Nephron progenitor cell (in vitro differentiated cells): ENCODE measurements at regions not wholly inside any gene's neighbourhood (a gene's known extent, or its start where the extent isn't known, plus 50 kb on each side); places are given as distances from the start of the nearest gene placed in this dataset.

Experiments
- DNase-seq: peaks from one replicate; pipeline ENCODE4 v3.0.0; 2021
- H3K27ac Mint-ChIP-seq: 2 replicates; pipeline ENCODE4 v1.8.0; 2021; ENCODE audit warnings: mild to moderate bottlenecking, moderate library complexity, mixed read lengths
- H3K27me3 Mint-ChIP-seq: 2 replicates; pipeline ENCODE4 v1.8.0; 2021; ENCODE audit warnings: mild to moderate bottlenecking, low read depth, mixed read lengths; ENCODE audit not compliant: poor library complexity
- H3K36me3 Mint-ChIP-seq: 2 replicates; pipeline ENCODE4 v1.8.0; 2021; ENCODE audit warnings: low read depth, mixed read lengths
- H3K4me1 Mint-ChIP-seq: 2 replicates; pipeline ENCODE4 v1.8.0; 2021; ENCODE audit warnings: mixed read lengths
- H3K4me3 Mint-ChIP-seq: 2 replicates; pipeline ENCODE4 v1.8.0; 2021; ENCODE audit warnings: mild to moderate bottlenecking, moderate library complexity, mixed read lengths
- H3K9me3 Mint-ChIP-seq: 2 replicates; pipeline ENCODE4 v1.8.0; 2021; ENCODE audit warnings: mild to moderate bottlenecking, moderate library complexity, mixed read lengths
- TF ChIP-seq, protein P1 (sequence below): fragments of 200-600 bp; sonication (generic); IDR thresholded peaks from 2 replicates; pipeline ENCODE4 v1.5.0; 2021; ENCODE audit warnings: antibody characterized with exemption

DNA sequence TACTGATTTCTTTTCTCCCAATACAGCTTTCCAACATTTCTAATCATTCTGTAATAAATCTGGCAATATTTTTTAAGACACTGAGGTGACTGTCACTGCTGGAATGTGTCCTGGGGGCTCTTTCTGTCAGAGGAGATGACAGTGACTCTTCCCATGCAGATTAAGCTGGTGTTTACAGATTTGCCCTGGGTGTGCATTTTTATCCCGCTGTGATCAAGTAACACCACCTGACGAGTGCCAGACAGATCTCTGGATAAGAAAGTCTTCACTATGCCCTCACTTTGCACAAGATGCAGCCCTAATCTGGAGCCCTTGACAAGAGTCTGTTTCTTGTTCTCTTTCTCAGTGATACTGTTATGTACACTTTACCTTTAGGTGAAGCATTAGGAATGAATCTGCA lies 477.7 kb downstream of the ZIC1 start:
- TF ChIP-seq, protein P1, sequence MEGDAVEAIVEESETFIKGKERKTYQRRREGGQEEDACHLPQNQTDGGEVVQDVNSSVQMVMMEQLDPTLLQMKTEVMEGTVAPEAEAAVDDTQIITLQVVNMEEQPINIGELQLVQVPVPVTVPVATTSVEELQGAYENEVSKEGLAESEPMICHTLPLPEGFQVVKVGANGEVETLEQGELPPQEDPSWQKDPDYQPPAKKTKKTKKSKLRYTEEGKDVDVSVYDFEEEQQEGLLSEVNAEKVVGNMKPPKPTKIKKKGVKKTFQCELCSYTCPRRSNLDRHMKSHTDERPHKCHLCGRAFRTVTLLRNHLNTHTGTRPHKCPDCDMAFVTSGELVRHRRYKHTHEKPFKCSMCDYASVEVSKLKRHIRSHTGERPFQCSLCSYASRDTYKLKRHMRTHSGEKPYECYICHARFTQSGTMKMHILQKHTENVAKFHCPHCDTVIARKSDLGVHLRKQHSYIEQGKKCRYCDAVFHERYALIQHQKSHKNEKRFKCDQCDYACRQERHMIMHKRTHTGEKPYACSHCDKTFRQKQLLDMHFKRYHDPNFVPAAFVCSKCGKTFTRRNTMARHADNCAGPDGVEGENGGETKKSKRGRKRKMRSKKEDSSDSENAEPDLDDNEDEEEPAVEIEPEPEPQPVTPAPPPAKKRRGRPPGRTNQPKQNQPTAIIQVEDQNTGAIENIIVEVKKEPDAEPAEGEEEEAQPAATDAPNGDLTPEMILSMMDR = no peak
- Mint-ChIP-seq H3K27ac (no peak overlapping the region), H3K4me1 (no peaks in the 10 kb centered on the region), H3K27me3 (peaks cover 3% of the 10 kb centered on the region), H3K9me3 (peaks cover 33% of the 10 kb centered on the region), H3K36me3 (peaks cover 5% of the 10 kb centered on the region), H3K4me3 (no peak overlapping the region)
- no peak for DNase-seq

DNA sequence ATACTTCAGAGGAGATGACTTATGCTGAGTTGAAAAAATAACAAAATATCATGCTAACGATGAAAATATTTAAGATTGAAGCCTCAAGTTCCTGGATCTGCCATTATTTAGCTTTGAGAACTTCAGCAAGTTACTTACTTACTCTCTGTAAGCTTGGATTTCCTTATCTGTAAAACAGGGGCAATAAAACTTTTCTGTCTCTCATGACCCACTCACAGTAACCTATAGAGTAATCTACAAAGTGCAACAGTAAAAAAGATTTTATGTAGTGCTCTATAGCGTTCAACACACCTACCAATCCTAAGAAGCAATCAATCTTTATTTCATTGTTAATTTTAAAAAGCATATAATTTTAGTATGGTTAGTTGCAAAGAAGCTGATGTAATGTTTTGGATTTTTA lies 478.6 kb downstream of the ZIC1 start:
- Mint-ChIP-seq H3K36me3 (peaks cover 5% of the 10 kb centered on the region), H3K4me1 (no peaks in the 10 kb centered on the region), H3K27me3 (peaks cover 3% of the 10 kb centered on the region), H3K9me3 (peaks cover 24% of the 10 kb centered on the region), H3K27ac (no peak overlapping the region), H3K4me3 (no peak overlapping the region)
- DNase-seq = no peak
- TF ChIP-seq, protein P1 = no peak

DNA sequence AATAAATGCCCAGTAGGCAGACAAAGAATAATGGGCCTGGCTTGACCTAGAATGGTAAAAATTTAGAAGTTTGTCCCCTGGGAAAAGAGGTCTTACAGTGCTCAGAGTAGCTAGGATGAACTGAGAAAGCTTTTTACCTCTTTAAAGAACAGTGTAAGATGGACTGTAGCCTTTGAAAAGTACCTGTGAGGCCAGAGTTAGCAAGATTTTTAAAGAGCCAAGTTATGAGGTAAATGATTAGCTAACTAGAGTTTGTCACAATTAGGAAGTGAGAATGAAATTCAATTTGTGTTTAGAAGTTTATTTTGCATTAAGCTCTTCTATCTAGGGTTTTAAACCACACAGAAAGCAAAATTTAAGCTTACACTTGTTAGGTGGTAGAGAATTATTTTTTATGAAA lies 480.9 kb downstream of the ZIC1 start:
- TF ChIP-seq, protein P1 = no peak
- Mint-ChIP-seq H3K27me3 (peaks cover 3% of the 10 kb centered on the region), H3K27ac (no peak overlapping the region), H3K36me3 (peaks cover 5% of the 10 kb centered on the region), H3K9me3 (peaks cover 14% of the 10 kb centered on the region), H3K4me3 (no peak overlapping the region), H3K4me1 (no peaks in the 10 kb centered on the region)
- no peak for DNase-seq

DNA sequence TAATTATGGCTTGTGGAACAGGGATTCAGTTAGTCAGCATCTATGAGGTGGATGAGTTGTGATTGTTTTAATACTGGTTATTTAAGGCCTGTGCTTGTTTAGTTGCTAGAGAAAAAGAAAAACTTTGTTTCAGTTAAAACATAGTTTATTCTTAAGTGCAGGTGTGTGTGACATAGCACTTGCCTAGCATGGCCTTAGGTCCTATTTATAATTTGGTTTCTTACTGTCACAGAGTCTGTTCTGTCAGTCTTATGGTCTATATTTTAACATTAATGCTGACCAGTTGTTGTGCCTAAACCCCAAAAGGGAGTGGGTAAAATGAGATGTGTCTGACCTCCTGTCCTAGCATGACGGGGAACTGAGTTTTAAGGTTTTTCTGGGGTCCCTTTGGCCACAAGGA lies 486.3 kb downstream of the ZIC1 start:
- Mint-ChIP-seq H3K4me3 (no peak overlapping the region), H3K27me3 (no peaks in the 10 kb centered on the region), H3K9me3 (peaks cover 3% of the 10 kb centered on the region), H3K4me1 (no peaks in the 10 kb centered on the region), H3K27ac (no peak overlapping the region), H3K36me3 (no peaks in the 10 kb centered on the region)
- DNase-seq = no peak
- TF ChIP-seq, protein P1 = no peak

DNA sequence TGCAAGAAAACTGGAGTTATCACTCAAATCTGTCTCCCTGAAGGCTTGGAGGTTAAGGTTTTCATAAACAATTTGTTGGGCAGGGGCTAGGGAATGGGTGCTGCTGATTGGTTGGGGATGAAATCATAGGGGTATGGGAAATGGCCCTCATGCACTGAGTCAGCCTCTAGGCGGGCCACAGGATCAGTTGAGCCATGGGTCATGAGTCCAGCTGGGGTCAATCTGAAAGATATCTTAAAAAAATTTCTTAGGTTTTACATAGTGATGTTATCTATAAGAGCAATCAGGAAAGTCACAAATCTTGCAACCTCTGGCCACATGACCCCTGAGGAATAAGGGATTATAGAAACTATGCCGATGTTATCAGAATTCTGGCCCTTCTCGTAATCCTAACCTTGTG lies 491.7 kb downstream of the ZIC1 start:
- no peak for DNase-seq
- Mint-ChIP-seq H3K36me3 (no peaks in the 10 kb centered on the region), H3K4me3 (no peak overlapping the region), H3K27ac (no peak overlapping the region), H3K9me3 (peaks cover 7% of the 10 kb centered on the region), H3K27me3 (no peaks in the 10 kb centered on the region), H3K4me1 (no peaks in the 10 kb centered on the region)
- TF ChIP-seq, protein P1 = no peak

DNA sequence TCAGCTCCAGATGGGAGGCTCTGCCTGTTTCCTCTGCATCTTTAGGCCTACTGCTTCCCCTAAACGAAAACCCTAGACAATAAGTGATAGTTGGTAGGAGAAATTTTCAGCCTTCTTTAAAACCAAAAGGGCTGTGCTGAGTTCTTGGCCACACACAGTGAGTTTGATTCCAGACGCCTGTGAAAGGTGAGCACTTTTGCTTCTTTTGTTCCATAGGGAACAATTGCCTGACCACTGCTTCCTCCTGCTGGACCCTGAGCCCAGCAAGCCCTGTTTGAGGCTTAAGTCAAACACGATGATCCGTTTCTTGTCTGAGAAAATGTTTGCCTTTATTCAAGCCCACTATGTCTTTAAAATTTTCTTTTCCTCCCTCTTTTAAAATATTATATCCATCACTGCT lies 493.9 kb downstream of the ZIC1 start:
- TF ChIP-seq, protein P1 = no peak
- Mint-ChIP-seq H3K4me3 (no peak overlapping the region), H3K9me3 (peaks cover 7% of the 10 kb centered on the region), H3K27me3 (no peaks in the 10 kb centered on the region), H3K27ac (no peak overlapping the region), H3K4me1 (no peaks in the 10 kb centered on the region), H3K36me3 (no peaks in the 10 kb centered on the region)
- no peak for DNase-seq
